Chondrocyte (in vitro differentiated cells): ENCODE measurements at regions not wholly inside any gene's neighbourhood (a gene's known extent, or its start where the extent isn't known, plus 50 kb on each side); places are given as distances from the start of the nearest gene placed in this dataset.

Experiments used
- DNase-seq: peaks from one replicate; pipeline ENCODE4 v3.0.0; 2021; ENCODE audit warnings: mixed read lengths, low spot score
- H3K27ac Mint-ChIP-seq: one replicate; pipeline ENCODE4 v1.8.0; 2021; ENCODE audit warnings: mild to moderate bottlenecking, moderate library complexity, mixed read lengths; ENCODE audit not compliant: unreplicated experiment
- H3K27me3 Mint-ChIP-seq: 2 replicates; pipeline ENCODE4 v1.8.0; 2021; ENCODE audit warnings: low read depth, mixed read lengths
- H3K36me3 Mint-ChIP-seq: 2 replicates; pipeline ENCODE4 v1.8.0; 2021; ENCODE audit warnings: low read depth, mixed read lengths
- H3K4me1 Mint-ChIP-seq: 2 replicates; pipeline ENCODE4 v1.8.0; 2021; ENCODE audit warnings: low read depth, mild to moderate bottlenecking, mixed read lengths
- H3K4me3 Mint-ChIP-seq: one replicate; pipeline ENCODE4 v1.8.0; 2021; ENCODE audit warnings: mild to moderate bottlenecking, moderate library complexity, mixed read lengths; ENCODE audit not compliant: unreplicated experiment
- H3K9me3 Mint-ChIP-seq: 2 replicates; pipeline ENCODE4 v1.8.0; 2021; ENCODE audit warnings: low read depth, mixed read lengths
- CTCF ChIP-seq: fragments of 200-600 bp; sonication (generic); IDR thresholded peaks from 2 replicates; pipeline ENCODE4 v1.5.0; 2021; ENCODE audit warnings: antibody characterized with exemption, mild to moderate bottlenecking, moderate library complexity

GRCh38 chr9:88596376-88596775, 61.4 kb downstream of the NXNL2 start:
- Mint-ChIP-seq H3K27me3 (peaks cover 22% of the 10 kb centered on the region), H3K9me3 (peaks cover 5% of the 10 kb centered on the region), H3K27ac (no peak overlapping the region), H3K36me3 (peaks cover 7% of the 10 kb centered on the region), H3K4me1 (no peaks in the 10 kb centered on the region), H3K4me3 (no peak overlapping the region)
- no peak for TF ChIP-seq CTCF
- DNase-seq = no peak

- peaks cover 8% of the 10 kb centered on the region for H3K27me3 Mint-ChIP-seq
- H3K4me1 Mint-ChIP-seq = peaks cover 21% of the 10 kb centered on the region
- no peak overlapping the region for H3K4me3 Mint-ChIP-seq
- no peak for TF ChIP-seq CTCF
- peak overlapping the region; percentile 49 for H3K27ac Mint-ChIP-seq
- peaks cover 2% of the 10 kb centered on the region for H3K36me3 Mint-ChIP-seq
- peaks cover 11% of the 10 kb centered on the region for H3K9me3 Mint-ChIP-seq
- no peak for DNase-seq
Observed at GRCh38 chr9:88604836-88605511, 70.0 kb downstream of the NXNL2 start.

- DNase-seq = no peak
- no peak overlapping the region for H3K4me3 Mint-ChIP-seq
Observed at GRCh38 chr9:88605512-88606362, 70.8 kb downstream of the NXNL2 start.

GRCh38 chr9:88614359-88614758, 79.4 kb downstream of the NXNL2 start:
- no peak overlapping the region for H3K4me3 Mint-ChIP-seq
- no peaks in the 10 kb centered on the region for H3K27me3 Mint-ChIP-seq
- H3K9me3 Mint-ChIP-seq = peaks cover 41% of the 10 kb centered on the region
- no peak overlapping the region for H3K27ac Mint-ChIP-seq
- no peak for DNase-seq
- H3K4me1 Mint-ChIP-seq = no peaks in the 10 kb centered on the region
- no peak for TF ChIP-seq CTCF
- peaks cover 9% of the 10 kb centered on the region for H3K36me3 Mint-ChIP-seq

More at GRCh38 chr9:88605512-88606362, 70.8 kb downstream of the NXNL2 start:
- TF ChIP-seq CTCF = no peak
- Mint-ChIP-seq H3K27ac (peak overlapping the region; percentile 49), H3K9me3 (peaks cover 11% of the 10 kb centered on the region), H3K36me3 (no peaks in the 10 kb centered on the region), H3K4me1 (peaks cover 21% of the 10 kb centered on the region), H3K27me3 (peaks cover 2% of the 10 kb centered on the region)

GRCh38 chr9:88623698-88624097, 88.7 kb downstream of the NXNL2 start:
- Mint-ChIP-seq H3K4me3 (no peak overlapping the region), H3K36me3 (peaks cover 4% of the 10 kb centered on the region), H3K27me3 (peaks cover 2% of the 10 kb centered on the region), H3K9me3 (peaks cover 9% of the 10 kb centered on the region), H3K27ac (no peak overlapping the region), H3K4me1 (no peaks in the 10 kb centered on the region)
- no peak for TF ChIP-seq CTCF
- DNase-seq = no peak
